Central memory CD8-positive, alpha-beta T cell (primary cell): ENCODE measurements at regions not wholly inside any gene's neighbourhood (a gene's known extent, or its start where the extent isn't known, plus 50 kb on each side); places are given as distances from the start of the nearest gene placed in this dataset.

ENCODE experiments used
- ATAC-seq: fragments of 150-1000 bp; cut with Tn5 transposase; replicated peaks from 2 replicates; pipeline ENCODE4 v1.10.0; 2022; ENCODE audit warnings: mild to moderate bottlenecking, moderate FRiP score, moderate number of reproducible peaks; ENCODE audit not compliant: poor library complexity, severe bottlenecking; ENCODE audit errors: extremely low read depth
- DNase-seq, 2 donors: peaks; one replicate each; pipeline ENCODE4 v3.0.0; 2021; ENCODE audit warnings: low spot score in 2 of 2
- H3K27ac Mint-ChIP-seq: one replicate; pipeline ENCODE4 v1.8.0; 2022; ENCODE audit warnings: low read depth, mild to moderate bottlenecking, moderate library complexity, mixed read lengths
- H3K27me3 Mint-ChIP-seq: one replicate; pipeline ENCODE4 v1.8.0; 2022; ENCODE audit warnings: mixed read lengths
- H3K36me3 Mint-ChIP-seq: one replicate; pipeline ENCODE4 v1.8.0; 2022; ENCODE audit warnings: mild to moderate bottlenecking, moderate library complexity, mixed read lengths; ENCODE audit not compliant: insufficient read depth
- H3K4me1 Mint-ChIP-seq: one replicate; pipeline ENCODE4 v1.8.0; 2022; ENCODE audit warnings: mixed read lengths
- H3K4me3 Mint-ChIP-seq: one replicate; pipeline ENCODE4 v1.8.0; 2022; ENCODE audit warnings: mild to moderate bottlenecking, moderate library complexity, mixed read lengths
- H3K9me3 Mint-ChIP-seq: one replicate; pipeline ENCODE4 v1.8.0; 2022; ENCODE audit warnings: mixed read lengths

- H3K27ac Mint-ChIP-seq, result no peak overlapping the region
- no peak for DNase-seq
- no peak for ATAC-seq
- no peaks in the 10 kb centered on the region for H3K4me1 Mint-ChIP-seq
- no peaks in the 10 kb centered on the region for H3K9me3 Mint-ChIP-seq
- H3K4me3 Mint-ChIP-seq, result no peak overlapping the region
- H3K27me3 Mint-ChIP-seq, result peaks cover 51% of the 10 kb centered on the region
- H3K36me3 Mint-ChIP-seq, result peaks cover 1% of the 10 kb centered on the region
These were observed 359.8 kb upstream of the C2CD4B start for GRCh38 chr15:62524848-62525247.

GRCh38 chr15:62527387-62527786 is 362.3 kb upstream of the C2CD4B start:
- no peak for DNase-seq
- H3K9me3 Mint-ChIP-seq, result no peaks in the 10 kb centered on the region
- no peak overlapping the region for H3K4me3 Mint-ChIP-seq
- no peak overlapping the region for H3K27ac Mint-ChIP-seq
- H3K27me3 Mint-ChIP-seq, result peaks cover 37% of the 10 kb centered on the region
- no peaks in the 10 kb centered on the region for H3K4me1 Mint-ChIP-seq
- no peak for ATAC-seq
- H3K36me3 Mint-ChIP-seq, result peaks cover 1% of the 10 kb centered on the region

GRCh38 chr15:62528505-62528904 is 363.4 kb upstream of the C2CD4B start:
- DNase-seq, result no peak
- no peak for ATAC-seq
- no peaks in the 10 kb centered on the region for H3K4me1 Mint-ChIP-seq
- H3K9me3 Mint-ChIP-seq, result no peaks in the 10 kb centered on the region
- peaks cover 26% of the 10 kb centered on the region for H3K27me3 Mint-ChIP-seq
- peaks cover 1% of the 10 kb centered on the region for H3K36me3 Mint-ChIP-seq
- H3K27ac Mint-ChIP-seq, result no peak overlapping the region
- H3K4me3 Mint-ChIP-seq, result no peak overlapping the region

- no peaks in the 10 kb centered on the region for H3K9me3 Mint-ChIP-seq
- no peaks in the 10 kb centered on the region for H3K4me1 Mint-ChIP-seq
- peaks cover 3% of the 10 kb centered on the region for H3K36me3 Mint-ChIP-seq
- no peak for DNase-seq
- no peak overlapping the region for H3K27ac Mint-ChIP-seq
- ATAC-seq, result no peak
- no peak overlapping the region for H3K4me3 Mint-ChIP-seq
- H3K27me3 Mint-ChIP-seq, result peaks cover 11% of the 10 kb centered on the region
These were observed 367.3 kb upstream of the C2CD4B start for GRCh38 chr15:62532367-62532766.

GRCh38 chr15:62533687-62534086 is 368.6 kb upstream of the C2CD4B start:
- peaks cover 24% of the 10 kb centered on the region for H3K27me3 Mint-ChIP-seq

GRCh38 chr15:62534996-62535395 is 369.9 kb upstream of the C2CD4B start:
- no peak for DNase-seq
- Mint-ChIP-seq H3K4me1 (no peaks in the 10 kb centered on the region), H3K27ac (no peak overlapping the region), H3K4me3 (no peak overlapping the region), H3K36me3 (peaks cover 2% of the 10 kb centered on the region), H3K9me3 (no peaks in the 10 kb centered on the region), H3K27me3 (peaks cover 33% of the 10 kb centered on the region)
- no peak for ATAC-seq

More at GRCh38 chr15:62533687-62534086, 368.6 kb upstream of the C2CD4B start:
- H3K27ac Mint-ChIP-seq, result no peak overlapping the region
- no peaks in the 10 kb centered on the region for H3K9me3 Mint-ChIP-seq
- no peak overlapping the region for H3K4me3 Mint-ChIP-seq
- ATAC-seq (no peak), DNase-seq (no peak)
- peaks cover 2% of the 10 kb centered on the region for H3K36me3 Mint-ChIP-seq
- H3K4me1 Mint-ChIP-seq, result no peaks in the 10 kb centered on the region

- peaks cover 2% of the 10 kb centered on the region for H3K36me3 Mint-ChIP-seq
- H3K4me3 Mint-ChIP-seq, result no peak overlapping the region
- H3K9me3 Mint-ChIP-seq, result no peaks in the 10 kb centered on the region
- H3K4me1 Mint-ChIP-seq, result no peaks in the 10 kb centered on the region
- peaks cover 22% of the 10 kb centered on the region for H3K27me3 Mint-ChIP-seq
- H3K27ac Mint-ChIP-seq, result no peak overlapping the region
- ATAC-seq, result no peak
- no peak for DNase-seq
These were observed 374.2 kb upstream of the C2CD4B start for GRCh38 chr15:62539236-62539635.

- no peaks in the 10 kb centered on the region for H3K4me1 Mint-ChIP-seq
- no peak overlapping the region for H3K27ac Mint-ChIP-seq
These were observed 376.2 kb upstream of the C2CD4B start for GRCh38 chr15:62541250-62541649.

GRCh38 chr15:62541846-62542245 is 376.8 kb upstream of the C2CD4B start:
- H3K4me1 Mint-ChIP-seq, result no peaks in the 10 kb centered on the region
- no peaks in the 10 kb centered on the region for H3K36me3 Mint-ChIP-seq
- peaks cover 22% of the 10 kb centered on the region for H3K27me3 Mint-ChIP-seq
- H3K9me3 Mint-ChIP-seq, result no peaks in the 10 kb centered on the region
- no peak for ATAC-seq
- no peak overlapping the region for H3K4me3 Mint-ChIP-seq
- no peak overlapping the region for H3K27ac Mint-ChIP-seq
- DNase-seq, result no peak

More at GRCh38 chr15:62541250-62541649, 376.2 kb upstream of the C2CD4B start:
- Mint-ChIP-seq H3K9me3 (no peaks in the 10 kb centered on the region), H3K36me3 (no peaks in the 10 kb centered on the region), H3K4me3 (no peak overlapping the region), H3K27me3 (peaks cover 22% of the 10 kb centered on the region)
- ATAC-seq, result no peak
- DNase-seq, result no peak

GRCh38 chr15:62544446-62544845 is 379.4 kb upstream of the C2CD4B start:
- Mint-ChIP-seq H3K27me3 (peaks cover 22% of the 10 kb centered on the region), H3K27ac (no peak overlapping the region), H3K4me3 (no peak overlapping the region), H3K4me1 (no peaks in the 10 kb centered on the region), H3K36me3 (no peaks in the 10 kb centered on the region), H3K9me3 (no peaks in the 10 kb centered on the region)
- DNase-seq (no peak), ATAC-seq (no peak)

- Mint-ChIP-seq H3K27ac (no peak overlapping the region), H3K4me3 (no peak overlapping the region), H3K27me3 (peaks cover 32% of the 10 kb centered on the region), H3K36me3 (no peaks in the 10 kb centered on the region), H3K9me3 (no peaks in the 10 kb centered on the region), H3K4me1 (no peaks in the 10 kb centered on the region)
- no peak for ATAC-seq
- DNase-seq, result no peak
These were observed 380.6 kb upstream of the C2CD4B start for GRCh38 chr15:62545467-62546227.

- no peaks in the 10 kb centered on the region for H3K36me3 Mint-ChIP-seq
- H3K4me3 Mint-ChIP-seq, result no peak overlapping the region
- H3K4me1 Mint-ChIP-seq, result no peaks in the 10 kb centered on the region
- DNase-seq, result no peak
- no peak for ATAC-seq
- peaks cover 40% of the 10 kb centered on the region for H3K27me3 Mint-ChIP-seq
- H3K27ac Mint-ChIP-seq, result no peak overlapping the region
- no peaks in the 10 kb centered on the region for H3K9me3 Mint-ChIP-seq
These were observed 381.5 kb upstream of the C2CD4B start for GRCh38 chr15:62546628-62547027.

- Mint-ChIP-seq H3K27me3 (peaks cover 40% of the 10 kb centered on the region), H3K4me3 (no peak overlapping the region), H3K36me3 (no peaks in the 10 kb centered on the region), H3K27ac (no peak overlapping the region), H3K4me1 (no peaks in the 10 kb centered on the region), H3K9me3 (no peaks in the 10 kb centered on the region)
- DNase-seq (no peak), ATAC-seq (no peak)
These were observed 382.5 kb upstream of the C2CD4B start for GRCh38 chr15:62547584-62547983.
